GM23338 (cell line): ENCODE measurements at regions not wholly inside any gene's neighbourhood (a gene's known extent, or its start where the extent isn't known, plus 50 kb on each side); places are given as distances from the start of the nearest gene placed in this dataset.
"Not testable (repeated sequence)": the region's sequence is repeated elsewhere in the genome, so short reads cannot be mapped to it uniquely, and the experiment has no call there.

Source experiments
- ATAC-seq: fragments of 200-7000 bp; cut with Tn5 transposase; 3 replicates; pipeline ENCODE4 v1.9.1; 2020
- DNase-seq: peaks from one replicate; pipeline ENCODE4 v3.0.0-alpha.2; 2015; ENCODE audit warnings: low spot score
- H2AFZ ChIP-seq: fragments of 200-600 bp; sonication (generic); 2 replicates; pipeline ENCODE4 v1.8.0; 2016; ENCODE audit warnings: antibody characterized with exemption, mild to moderate bottlenecking, moderate library complexity
- H3F3A ChIP-seq: fragments of 200-600 bp; sonication (generic); replicated peaks from 2 replicates; pipeline ENCODE4 v1.8.0; 2017; ENCODE audit warnings: antibody characterized with exemption, mixed run types, low read depth
- H3K27ac ChIP-seq: fragments of 200-600 bp; sonication (generic); 2 replicates; pipeline ENCODE4 v1.6.1; 2016; ENCODE audit warnings: low read depth
- H3K27me3 ChIP-seq: fragments of 200-600 bp; sonication (generic); 2 replicates; pipeline ENCODE4 v1.8.0; 2016; ENCODE audit warnings: mild to moderate bottlenecking, mixed run types, moderate library complexity; ENCODE audit not compliant: insufficient read depth
- H3K36me3 ChIP-seq: fragments of 200-600 bp; sonication (generic); 2 replicates; pipeline ENCODE4 v1.8.0; 2016; ENCODE audit warnings: mild to moderate bottlenecking; ENCODE audit not compliant: insufficient read depth
- H3K4me1 ChIP-seq: fragments of 200-600 bp; sonication (generic); 2 replicates; pipeline ENCODE4 v1.8.0; 2016; ENCODE audit warnings: mild to moderate bottlenecking, moderate library complexity; ENCODE audit not compliant: insufficient read depth
- H3K4me2 ChIP-seq: fragments of 200-600 bp; sonication (generic); 2 replicates; pipeline ENCODE4 v1.7.1; 2017; ENCODE audit warnings: mixed run types
- H3K4me3 ChIP-seq: fragments of 200-600 bp; sonication (generic); 2 replicates; pipeline ENCODE4 v1.6.1; 2016; ENCODE audit warnings: mixed run types
- H3K79me2 ChIP-seq: fragments of 200-600 bp; sonication (generic); replicated peaks from 2 replicates; pipeline ENCODE4 v1.8.0; 2017; ENCODE audit warnings: mild to moderate bottlenecking; ENCODE audit not compliant: insufficient read depth
- H3K9me2 ChIP-seq: fragments of 200-600 bp; sonication (generic); 2 replicates; pipeline ENCODE4 v1.8.0; 2017; ENCODE audit not compliant: insufficient read depth
- H4K20me1 ChIP-seq: fragments of 200-600 bp; sonication (generic); replicated peaks from 2 replicates; pipeline ENCODE4 v1.8.0; 2017; ENCODE audit warnings: mild to moderate bottlenecking; ENCODE audit not compliant: insufficient read depth
- H3K27ac Mint-ChIP-seq: 2 replicates; pipeline ENCODE4 v1.8.0; 2020; ENCODE audit warnings: inconsistent platforms, mild to moderate bottlenecking, moderate library complexity, mixed read lengths
- H3K27me3 Mint-ChIP-seq: 3 replicates; pipeline ENCODE4 v1.8.0; 2022; ENCODE audit warnings: low read depth, mild to moderate bottlenecking, moderate library complexity, mixed read lengths, inconsistent platforms; ENCODE audit not compliant: insufficient read depth, poor library complexity
- H3K36me3 Mint-ChIP-seq: 3 replicates; pipeline ENCODE4 v1.8.0; 2021; ENCODE audit warnings: low read depth, mild to moderate bottlenecking, inconsistent platforms, moderate library complexity, mixed read lengths
- H3K4me1 Mint-ChIP-seq: 3 replicates; pipeline ENCODE4 v1.8.0; 2020; ENCODE audit warnings: mild to moderate bottlenecking, inconsistent platforms, mixed read lengths
- H3K4me3 Mint-ChIP-seq: 3 replicates; pipeline ENCODE4 v1.8.0; 2021; ENCODE audit warnings: moderate library complexity, mild to moderate bottlenecking, inconsistent platforms, mixed read lengths
- H3K9me3 Mint-ChIP-seq: 3 replicates; pipeline ENCODE4 v1.8.0; 2020; ENCODE audit warnings: moderate library complexity, mild to moderate bottlenecking, inconsistent platforms, mixed read lengths
- REST ChIP-seq: IDR thresholded peaks from one replicate; pipeline ENCODE4 v1.6.1; 2018; ENCODE audit warnings: antibody characterized with exemption; ENCODE audit not compliant: unreplicated experiment
- ZNF462 ChIP-seq: fragments of 250-450 bp; sonication (Bioruptor Pico); IDR thresholded peaks from 2 replicates; pipeline ENCODE4 v1.5.0; 2020; ENCODE audit warnings: mild to moderate bottlenecking, moderate library complexity

- TF ChIP-seq ZNF462 (CRISPR knock-in tag) = no peak
Measured at GRCh38 chr3:5366746-5367145, 179.2 kb downstream of the EDEM1 start (continued).

- H3K27me3 ChIP-seq, H3K4me3 Mint-ChIP-seq, H3K36me3 ChIP-seq, H3F3A ChIP-seq, H3K27ac Mint-ChIP-seq, H3K27me3 Mint-ChIP-seq, H4K20me1 ChIP-seq, H3K4me1 ChIP-seq, H3K4me1 Mint-ChIP-seq, H3K4me2 ChIP-seq, H2AFZ ChIP-seq, H3K36me3 Mint-ChIP-seq, H3K4me3 ChIP-seq, H3K27ac ChIP-seq, H3K9me2 ChIP-seq, H3K79me2 ChIP-seq, DNase-seq, ATAC-seq: not testable (repeated sequence)
- H3K9me3 Mint-ChIP-seq = peaks cover 81% of the 10 kb centered on the region
Measured at GRCh38 chr3:5371555-5371954, 184.0 kb downstream of the EDEM1 start.

GRCh38 chr3:5376761-5377160 lies 189.3 kb downstream of the EDEM1 start:
- Mint-ChIP-seq H3K4me3 (no peak overlapping the region), H3K36me3 (peaks cover 3% of the 10 kb centered on the region; the same call in 1 of the 3 replicates), H3K9me3 (peaks cover 91% of the 10 kb centered on the region), H3K27ac (no peak overlapping the region), H3K4me1 (no peaks in the 10 kb centered on the region), H3K27me3 (no peaks in the 10 kb centered on the region)
- ATAC-seq (peak; percentile 73), DNase-seq (no peak)
- Histone ChIP-seq H3K27ac (no peak overlapping the region), H3K79me2 (no peaks in the 10 kb centered on the region), H3K9me2 (no peaks in the 10 kb centered on the region), H3F3A (no peaks in the 10 kb centered on the region), H2AFZ (no peak overlapping the region), H3K27me3 (no peaks in the 10 kb centered on the region), H3K4me3 (no peak overlapping the region), H3K36me3 (peaks cover 9% of the 10 kb centered on the region; the same call in 1 of the 2 replicates), H4K20me1 (no peaks in the 10 kb centered on the region), H3K4me2 (no peak overlapping the region), H3K4me1 (no peaks in the 10 kb centered on the region)
- no peak for TF ChIP-seq REST
